NCI-H2081 (cell line): ENCODE measurements at regions not wholly inside any gene's neighbourhood (a gene's known extent, or its start where the extent isn't known, plus 50 kb on each side); places are given as distances from the start of the nearest gene placed in this dataset.
"Not testable (repeated sequence)": the region's sequence is repeated elsewhere in the genome, so short reads cannot be mapped to it uniquely, and the experiment has no call there.

Source experiments
- DNase-seq, 2 experiments: peaks; one replicate each; lab custom pipeline; 2025; lab: John Stamatoyannopoulos, UW

- DNase-seq = no peak
Measured at GRCh38 chr13:53276265-53276664, 247.7 kb downstream of the OLFM4 start.

- no peak for DNase-seq
Measured at GRCh38 chr13:53281677-53282076, 253.1 kb downstream of the OLFM4 start.

- no peak for DNase-seq
Measured at GRCh38 chr13:53285896-53286430, 257.4 kb downstream of the OLFM4 start.

GRCh38 chr13:53298396-53298795, 269.8 kb downstream of the OLFM4 start:
- DNase-seq = no peak

DNA sequence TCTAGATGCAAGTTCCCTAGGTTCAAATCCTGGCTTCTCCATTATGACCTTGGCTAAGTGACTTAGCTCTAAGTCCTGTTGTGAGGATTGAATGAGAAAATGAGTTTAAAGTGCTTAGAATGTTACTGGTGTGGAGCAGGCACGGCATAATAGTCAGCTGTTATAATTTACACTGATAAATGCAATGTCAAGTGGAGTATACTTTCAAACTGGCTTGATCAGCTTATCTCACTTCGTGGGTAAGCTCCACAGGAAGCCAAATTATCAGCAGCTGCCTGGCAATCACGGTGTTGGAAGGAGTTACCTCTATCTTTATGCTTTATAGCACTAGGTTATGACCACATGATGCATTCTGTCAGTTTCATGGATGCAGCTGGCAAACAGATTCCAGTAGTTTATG, 272.8 kb downstream of the OLFM4 start:
- peak; percentile 2 to 52 for DNase-seq

GRCh38 chr13:53305419-53305818, 276.8 kb downstream of the OLFM4 start:
- DNase-seq = not testable (repeated sequence)

GRCh38 chr13:53310786-53311185, 282.2 kb downstream of the OLFM4 start:
- DNase-seq = no peak

GRCh38 chr13:53311561-53311960, 282.9 kb downstream of the OLFM4 start:
- no peak for DNase-seq

DNA sequence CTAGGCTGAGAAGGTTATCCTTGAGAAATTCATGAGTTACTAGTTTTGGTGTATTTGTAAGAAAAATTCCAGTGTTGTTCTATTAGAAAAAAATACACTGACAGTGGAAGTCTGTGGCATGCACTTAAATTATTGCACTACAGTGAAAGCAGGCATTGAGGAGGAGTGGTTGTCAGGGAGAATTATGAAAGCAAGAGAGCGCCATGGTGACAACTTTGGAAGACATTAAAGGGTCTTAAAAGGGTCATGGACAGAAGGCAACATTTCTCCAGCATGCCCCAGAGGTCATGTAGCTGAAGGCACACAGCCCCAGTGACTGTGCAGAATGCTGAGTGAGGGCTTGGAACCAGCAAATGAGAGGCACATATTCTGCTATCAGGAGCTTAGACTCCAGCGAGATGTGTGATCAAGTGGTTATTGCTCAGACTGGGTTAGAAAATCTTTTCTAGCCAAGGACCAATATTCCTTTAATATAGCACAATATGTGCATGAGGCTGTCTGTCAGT, 292.7 kb downstream of the OLFM4 start:
- no peak for DNase-seq

GRCh38 chr13:53324656-53325055, 296.0 kb downstream of the OLFM4 start:
- DNase-seq = no peak

DNA sequence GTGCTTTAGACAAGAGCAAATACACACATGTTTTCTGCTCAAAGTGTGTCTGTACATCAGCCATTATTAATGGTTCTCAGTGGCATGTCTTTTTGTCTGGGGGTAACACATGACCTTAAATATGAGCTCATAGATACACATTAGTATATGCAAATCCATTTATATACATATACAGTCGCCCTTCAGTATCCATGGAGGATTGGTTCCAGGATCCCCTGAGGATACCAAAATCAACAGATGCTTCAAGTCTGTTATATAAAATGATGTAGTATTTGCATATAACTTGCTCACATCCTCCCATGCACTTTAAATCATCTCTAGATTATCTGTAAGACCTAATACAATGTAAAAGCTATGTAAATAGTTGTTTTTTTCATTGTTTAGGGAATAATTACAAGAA, 298.1 kb downstream of the OLFM4 start:
- DNase-seq = no peak

GRCh38 chr13:53327680-53328315, 299.2 kb downstream of the OLFM4 start:
- no peak for DNase-seq

DNA sequence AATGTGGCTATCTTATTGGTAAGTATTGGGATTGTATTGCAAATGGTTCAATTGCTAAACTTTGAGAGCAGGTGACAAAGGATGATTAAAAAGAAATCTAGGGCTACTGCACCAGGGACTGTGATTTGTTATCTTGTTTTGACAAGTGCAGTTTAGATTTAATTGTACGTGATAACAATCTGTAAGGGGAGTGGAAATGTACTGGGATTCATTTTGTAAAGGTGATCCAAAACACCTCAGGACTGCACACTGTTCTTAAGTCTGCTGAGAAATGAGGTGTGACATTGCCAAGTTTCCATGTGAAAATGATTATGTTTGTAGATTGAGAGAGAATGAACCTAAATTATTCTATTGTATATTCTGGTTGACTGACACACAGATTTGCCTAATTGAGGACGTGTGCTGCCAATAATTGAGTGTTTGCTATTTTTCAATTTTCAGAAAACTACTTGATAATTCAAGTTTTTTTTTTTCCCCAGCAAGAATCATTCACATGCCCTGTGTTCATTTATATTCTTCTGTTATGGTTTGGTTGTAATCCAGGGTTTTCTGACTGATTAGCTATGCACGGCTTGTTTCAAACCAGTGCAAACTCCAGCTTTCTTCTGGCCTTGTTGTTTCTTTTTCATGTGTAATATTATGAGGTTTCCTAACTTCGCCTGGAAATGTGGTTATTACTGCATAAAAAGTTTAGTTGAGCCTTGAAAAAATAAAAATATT, 308.0 kb downstream of the OLFM4 start:
- peak in 1 of 2 experiments; percentile 39 for DNase-seq

DNA sequence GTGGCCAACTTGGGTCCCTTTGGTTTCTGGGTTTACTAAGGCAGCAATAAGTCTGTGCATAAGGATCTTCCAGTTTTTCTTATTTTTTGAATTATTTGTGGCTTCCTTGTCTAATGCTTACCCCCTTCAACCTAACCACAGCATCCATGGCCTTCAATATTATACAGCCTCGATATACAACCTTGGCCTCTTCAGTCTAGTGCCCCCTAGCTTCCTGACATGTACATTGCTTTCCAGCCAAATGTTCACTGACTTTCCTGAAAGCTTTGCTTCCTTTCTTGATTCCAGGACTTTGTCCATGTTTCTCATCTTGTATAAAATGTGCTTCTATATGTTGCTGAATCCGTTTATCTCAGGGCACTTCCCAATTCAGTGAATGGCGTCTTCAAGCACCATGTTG, 310.1 kb downstream of the OLFM4 start:
- DNase-seq = no peak

DNA sequence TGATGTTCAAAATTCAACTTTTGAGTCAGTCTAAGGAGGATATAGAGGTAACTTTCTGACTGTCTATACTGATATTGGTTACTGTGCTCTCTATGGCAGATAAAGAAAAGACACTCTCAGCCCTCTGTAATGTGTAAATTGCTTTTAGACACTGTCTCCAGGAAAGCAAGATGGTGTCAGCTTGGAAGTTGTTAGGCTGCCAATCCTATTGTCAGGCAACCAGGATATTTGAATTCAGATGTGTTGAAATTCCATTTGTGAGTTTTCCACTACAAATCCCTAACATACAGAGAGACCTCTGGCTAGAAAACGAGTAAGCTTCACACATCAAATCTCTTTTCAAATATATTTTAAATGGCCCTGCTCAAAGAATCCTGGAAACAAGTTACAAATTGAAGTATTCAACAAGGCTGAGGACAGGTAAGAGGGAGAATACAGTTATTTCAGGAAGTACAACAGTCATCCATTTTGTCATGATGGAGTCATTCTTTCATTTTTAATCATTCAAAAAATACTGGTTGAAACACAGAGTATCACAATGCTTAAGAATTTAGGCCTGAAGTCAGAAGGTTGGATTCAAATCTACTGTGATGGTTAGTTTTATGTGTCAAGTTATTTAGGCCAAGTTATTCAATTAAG, 312.0 kb downstream of the OLFM4 start:
- no peak for DNase-seq

DNA sequence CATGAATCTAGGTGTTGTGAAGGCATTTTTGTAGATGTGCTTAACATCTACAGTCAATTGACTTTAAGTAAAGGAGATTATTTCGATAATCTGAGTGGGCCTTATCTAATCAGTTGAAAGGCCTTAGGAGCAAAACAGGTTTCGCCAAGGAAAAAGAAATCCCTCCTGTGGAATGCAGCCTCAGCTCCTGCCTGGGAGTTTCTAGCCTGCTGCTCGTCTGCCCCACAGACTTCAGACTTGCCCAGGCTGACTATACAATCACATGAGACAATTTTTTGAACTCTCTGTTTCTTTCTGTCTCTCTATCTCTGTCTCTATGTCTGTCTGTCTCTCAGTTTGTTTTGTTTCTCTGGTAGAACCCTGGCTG, 312.5 kb downstream of the OLFM4 start:
- no peak for DNase-seq

DNA sequence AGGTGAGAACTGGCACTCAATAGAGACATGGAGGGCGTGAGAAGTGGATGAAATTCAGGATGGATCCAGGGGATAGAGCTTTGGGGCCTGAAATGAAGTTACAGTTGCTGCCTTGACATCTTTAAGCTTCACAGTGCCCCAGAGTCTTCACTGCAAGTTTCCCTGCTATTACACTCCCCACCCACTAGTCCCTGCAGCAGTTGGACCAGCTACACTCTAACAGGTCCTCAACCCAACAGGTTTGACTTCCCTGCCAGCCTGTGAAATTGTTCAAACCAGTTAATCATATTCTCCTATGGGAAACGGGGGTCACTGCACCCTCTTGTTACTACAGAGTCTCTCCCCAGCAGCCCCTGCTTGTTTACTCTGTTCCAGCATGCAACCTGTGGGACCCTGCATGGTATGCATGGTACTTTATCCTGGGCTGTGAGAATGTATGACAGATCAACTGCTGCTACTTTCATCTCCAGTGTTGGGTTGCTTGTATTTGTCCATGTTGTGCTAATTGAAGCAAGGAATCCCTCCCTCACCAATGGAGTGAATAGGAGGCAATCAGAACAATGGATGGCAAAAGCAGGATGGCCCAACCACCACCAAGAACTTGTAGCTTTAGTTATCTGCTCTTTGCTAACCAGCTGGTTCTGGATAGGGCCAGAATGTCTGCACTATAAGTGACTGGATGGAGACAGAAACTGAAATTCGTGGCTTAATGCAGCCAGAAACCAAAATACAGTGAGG, 314.2 kb downstream of the OLFM4 start:
- DNase-seq = no peak

GRCh38 chr13:53343361-53343744, 314.7 kb downstream of the OLFM4 start:
- no peak for DNase-seq

DNA sequence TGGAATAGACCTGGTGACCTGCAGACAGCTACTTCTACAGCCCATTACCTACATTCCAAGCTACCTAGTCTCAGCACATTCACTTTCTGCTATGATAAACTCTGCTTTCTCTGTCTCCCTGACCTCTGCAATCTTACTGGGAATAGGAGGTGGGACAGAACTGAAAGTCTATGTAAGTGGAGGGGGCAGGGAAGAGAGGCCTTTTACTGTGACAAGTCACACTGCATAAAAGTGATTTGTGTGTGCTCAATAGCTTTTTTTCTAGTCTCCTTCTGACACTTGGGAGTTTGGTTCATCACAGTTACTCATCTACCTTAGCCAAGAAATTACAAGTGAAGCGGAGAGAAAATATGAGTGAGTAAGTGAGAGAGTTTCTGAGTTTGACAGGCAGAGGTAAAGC, 322.4 kb downstream of the OLFM4 start:
- DNase-seq = no peak

DNA sequence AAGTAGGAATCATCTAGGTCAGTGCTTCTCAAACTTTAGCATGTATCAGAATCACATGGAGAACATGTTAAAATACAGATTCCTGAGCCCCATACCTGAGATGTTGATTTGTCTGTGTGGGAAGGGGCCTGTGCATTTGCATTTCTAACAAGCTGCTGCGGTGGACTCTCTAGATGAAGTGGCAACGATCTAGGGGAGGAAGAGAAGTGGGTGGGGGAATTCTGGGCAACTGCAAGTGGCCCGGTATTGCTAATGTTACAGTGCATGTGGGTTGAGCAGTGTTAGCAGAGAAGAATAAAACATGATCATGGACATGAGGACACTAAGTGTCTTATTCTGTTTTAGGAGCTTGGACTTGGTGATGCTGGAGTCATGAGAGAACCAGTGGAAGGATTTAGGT, 329.0 kb downstream of the OLFM4 start:
- DNase-seq = no peak

DNA sequence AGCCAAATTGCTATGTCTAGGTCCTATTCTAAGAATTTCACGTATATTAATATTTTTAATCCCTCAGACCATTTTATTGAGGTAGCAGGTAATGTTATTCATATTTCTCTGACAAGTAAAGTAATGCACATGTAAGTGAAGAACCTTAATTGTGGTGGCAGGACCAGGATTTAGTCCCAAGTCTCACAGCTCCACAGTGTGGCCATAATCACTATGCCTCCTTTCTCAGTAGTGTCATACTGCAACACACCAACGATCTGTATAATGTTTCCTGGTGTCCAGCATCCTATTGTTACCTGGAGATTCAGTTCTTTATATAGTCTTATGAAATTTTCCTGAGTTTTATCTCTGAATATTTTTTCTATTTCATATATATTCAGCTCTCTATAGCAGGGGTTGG, 340.3 kb downstream of the OLFM4 start:
- peak in 1 of 2 experiments; percentile 7 for DNase-seq

DNA sequence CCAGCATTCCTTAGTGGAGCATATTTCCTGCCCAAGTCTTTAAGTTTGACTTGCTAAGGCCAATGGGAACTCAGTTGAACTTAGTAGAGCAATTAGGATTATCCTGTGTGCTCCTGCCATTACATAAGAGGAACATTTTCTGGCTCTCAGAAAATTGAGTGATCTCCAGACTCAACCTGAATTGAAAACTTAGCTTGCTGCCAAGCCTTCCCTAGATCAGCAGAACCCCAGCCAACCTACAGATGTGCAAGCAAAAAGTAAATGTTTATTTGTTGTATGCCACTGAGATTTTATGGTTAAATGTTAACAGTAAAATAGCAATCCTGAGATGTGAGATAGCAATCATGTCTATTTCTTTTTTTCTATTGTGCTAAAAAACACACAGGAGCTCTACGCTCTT, 350.9 kb downstream of the OLFM4 start:
- no peak for DNase-seq
